GM19025 (cell line): ENCODE measurements at regions not wholly inside any gene's neighbourhood (a gene's known extent, or its start where the extent isn't known, plus 50 kb on each side); places are given as distances from the start of the nearest gene placed in this dataset.
"Not testable (repeated sequence)": the region's sequence is repeated elsewhere in the genome, so short reads cannot be mapped to it uniquely, and the experiment has no call there.

ENCODE experiments used
- ATAC-seq: cut with Tn5 transposase; IDR thresholded peaks from one replicate; pipeline ENCODE4 v1.9.1; 2021; ENCODE audit warnings: mild to moderate bottlenecking, low read depth, moderate library complexity; ENCODE audit not compliant: unreplicated experiment

GRCh38 chr3:154842536-154842935 lies 237.6 kb upstream of the MME start:
- no peak for ATAC-seq

GRCh38 chr3:154835639-154836038 lies 244.5 kb upstream of the MME start:
- ATAC-seq: no peak

- ATAC-seq: not testable (repeated sequence)
Measured at GRCh38 chr3:154834831-154835230, 245.3 kb upstream of the MME start.

- ATAC-seq: no peak
Measured at GRCh38 chr3:154829929-154830328, 250.2 kb upstream of the MME start.

GRCh38 chr3:154819491-154819890 lies 260.6 kb upstream of the MME start:
- no peak for ATAC-seq

GRCh38 chr3:154818676-154819255 lies 261.4 kb upstream of the MME start:
- no peak for ATAC-seq

GRCh38 chr3:154810017-154810416 lies 270.1 kb upstream of the MME start:
- ATAC-seq: not testable (repeated sequence)

- ATAC-seq: no peak
Measured at GRCh38 chr3:154801729-154802128, 278.4 kb upstream of the MME start.

GRCh38 chr3:154799800-154800199 lies 280.3 kb upstream of the MME start:
- ATAC-seq: no peak

- ATAC-seq: no peak
Measured at GRCh38 chr3:154795582-154795981, 284.5 kb upstream of the MME start.

GRCh38 chr3:154794814-154795445 lies 285.2 kb upstream of the MME start:
- ATAC-seq: no peak

- ATAC-seq: no peak
Measured at GRCh38 chr3:154794391-154794790, 285.7 kb upstream of the MME start.

GRCh38 chr3:154792828-154793227 lies 287.3 kb upstream of the MME start:
- no peak for ATAC-seq

GRCh38 chr3:154791611-154792010 lies 288.5 kb upstream of the MME start:
- no peak for ATAC-seq

GRCh38 chr3:154786724-154787123 lies 293.4 kb upstream of the MME start:
- no peak for ATAC-seq

- no peak for ATAC-seq
Measured at GRCh38 chr3:154783521-154783931, 296.6 kb upstream of the MME start.

- no peak for ATAC-seq
Measured at GRCh38 chr3:154783061-154783460, 297.1 kb upstream of the MME start.

GRCh38 chr3:154782151-154782550 lies 298.0 kb upstream of the MME start:
- ATAC-seq: no peak

GRCh38 chr3:154781595-154781994 lies 298.5 kb upstream of the MME start:
- no peak for ATAC-seq

- no peak for ATAC-seq
Measured at GRCh38 chr3:154780263-154780662, 299.9 kb upstream of the MME start.

GRCh38 chr3:154779571-154779970 lies 300.5 kb upstream of the MME start:
- ATAC-seq: no peak

- ATAC-seq: no peak
Measured at GRCh38 chr3:154778057-154778456, 302.1 kb upstream of the MME start.
